Ishikawa (cell line): ENCODE measurements at regions not wholly inside any gene's neighbourhood (a gene's known extent, or its start where the extent isn't known, plus 50 kb on each side); places are given as distances from the start of the nearest gene placed in this dataset.

Experiments used
- CEBPB ChIP-seq: IDR thresholded peaks from 2 replicates; pipeline ENCODE4 v1.6.1; 2012
- CREB1 ChIP-seq: IDR thresholded peaks from 2 replicates; pipeline ENCODE4 v1.6.1; 2012; ENCODE audit warnings: low read depth
- EGR1 ChIP-seq: IDR thresholded peaks from 2 replicates; pipeline ENCODE4 v1.6.1; 2012
- EP300 ChIP-seq: IDR thresholded peaks from 2 replicates; pipeline ENCODE4 v1.6.1; 2012; ENCODE audit warnings: borderline replicate concordance
- FOXM1 ChIP-seq: IDR thresholded peaks from 2 replicates; pipeline ENCODE4 v1.6.1; 2012; ENCODE audit warnings: low read depth, borderline replicate concordance
- MAX ChIP-seq: IDR thresholded peaks from 2 replicates; pipeline ENCODE4 v1.6.1; 2012
- NFIC ChIP-seq: IDR thresholded peaks from 2 replicates; pipeline ENCODE4 v1.6.1; 2012
- RAD21 ChIP-seq: IDR thresholded peaks from 2 replicates; pipeline ENCODE4 v1.6.1; 2012; ENCODE audit warnings: low read depth
- TAF1 ChIP-seq: IDR thresholded peaks from 2 replicates; pipeline ENCODE4 v1.6.1; 2012; ENCODE audit warnings: low read depth, mild to moderate bottlenecking
- TCF12 ChIP-seq: IDR thresholded peaks from 2 replicates; pipeline ENCODE4 v1.6.1; 2012; ENCODE audit warnings: low read depth
- TEAD4 ChIP-seq: IDR thresholded peaks from 2 replicates; pipeline ENCODE4 v1.6.1; 2012
- USF1 ChIP-seq: IDR thresholded peaks from 2 replicates; pipeline ENCODE4 v1.6.1; 2012
- YY1 ChIP-seq: IDR thresholded peaks from 2 replicates; pipeline ENCODE4 v1.6.1; 2012; ENCODE audit warnings: low read depth
- ZBTB7A ChIP-seq: IDR thresholded peaks from 2 replicates; pipeline ENCODE4 v1.6.1; 2012; ENCODE audit warnings: low read depth
- TF ChIP-seq, protein P1 (sequence below): IDR thresholded peaks from 2 replicates; pipeline ENCODE4 v1.6.1; 2012; ENCODE audit warnings: low read depth, mild to moderate bottlenecking

DNA sequence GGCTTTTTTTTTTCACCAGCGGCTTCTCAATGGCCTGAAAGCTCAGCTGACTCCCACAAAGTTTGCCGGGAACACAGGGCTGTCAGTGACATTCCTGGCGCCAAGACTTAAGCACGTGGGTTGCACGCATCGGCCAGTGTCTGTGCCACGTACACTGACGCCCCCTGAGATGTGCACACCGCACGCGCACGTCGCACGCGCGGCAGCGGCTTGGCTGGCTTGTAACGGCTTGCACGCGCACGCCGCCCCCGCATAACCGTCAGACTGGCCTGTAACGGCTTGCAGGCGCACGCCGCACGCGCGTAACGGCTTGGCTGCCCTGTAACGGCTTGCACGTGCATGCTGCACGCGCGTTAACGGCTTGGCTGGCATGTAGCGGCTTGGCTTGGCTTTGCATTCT lies 63.2 kb downstream of the CCDC74A start:
- TF ChIP-seq USF1 = no peak
- peak; percentile 76; the same call in 1 of the 2 replicates for TF ChIP-seq MAX
- peak; percentile 13; the same call in 1 of the 2 replicates for TF ChIP-seq EGR1
- no peak for TF ChIP-seq TAF1
- no peak for TF ChIP-seq FOXM1

DNA sequence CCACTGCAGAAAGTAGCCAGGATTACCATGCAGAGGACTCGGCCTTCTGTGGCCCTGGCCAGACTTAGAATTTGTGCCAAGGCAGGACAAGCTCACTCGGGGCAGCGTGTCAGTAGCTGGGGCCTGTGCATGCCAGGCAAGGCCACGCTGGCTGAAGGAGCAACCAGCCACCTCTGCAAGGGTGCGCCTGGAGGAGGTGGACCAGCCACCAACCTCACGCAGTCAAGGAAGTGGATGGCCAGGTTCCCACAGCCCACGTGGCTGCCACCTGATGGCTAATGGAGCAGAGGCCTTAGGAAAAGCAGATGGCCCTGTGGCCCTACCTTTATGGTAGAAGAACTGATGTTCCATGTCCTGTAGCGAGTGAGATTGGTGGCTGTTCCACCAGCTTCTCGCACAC lies 107.9 kb downstream of the CCDC74A start:
- TF ChIP-seq NFIC (no peak), CEBPB (no peak)

DNA sequence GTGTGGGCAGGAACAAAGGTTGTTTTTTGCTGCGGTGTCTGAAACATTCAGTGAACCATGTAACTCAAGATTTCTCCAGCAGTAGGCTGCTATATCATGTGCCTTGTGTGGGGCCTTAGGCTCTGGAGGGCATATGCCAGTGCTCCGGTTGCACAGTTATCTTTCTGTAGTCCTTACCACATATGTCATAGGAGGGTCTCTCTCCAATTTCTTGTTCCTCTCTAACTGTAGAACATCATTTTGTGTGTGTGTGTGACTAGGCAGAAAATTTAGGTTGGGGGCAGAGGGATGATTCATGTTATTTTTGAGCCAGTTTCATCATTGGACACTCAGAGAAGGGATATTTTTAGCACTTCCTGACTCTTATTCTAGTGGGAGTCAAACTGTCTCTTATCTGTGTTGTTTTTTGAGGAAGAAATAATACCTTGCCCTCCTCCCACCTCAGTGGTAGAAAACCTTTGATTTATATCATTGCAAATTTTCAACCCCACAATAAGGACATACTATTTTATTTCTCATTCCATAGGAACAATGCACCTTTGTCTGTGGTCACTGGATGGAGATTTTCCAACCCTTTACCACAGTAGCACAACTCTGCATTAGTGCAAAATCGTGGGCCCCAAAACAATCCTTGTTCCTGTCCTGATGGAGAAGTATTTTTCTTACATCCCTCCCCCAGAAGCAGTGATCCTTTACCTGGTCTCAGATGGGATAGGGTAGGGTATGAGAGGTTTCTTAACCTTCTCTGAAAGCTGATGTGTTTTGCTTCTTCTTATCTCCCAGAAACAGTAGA lies 113.9 kb downstream of the CCDC74A start:
- no peak for TF ChIP-seq NFIC
- TF ChIP-seq YY1 = no peak
- TF ChIP-seq EP300 = no peak
- no peak for TF ChIP-seq CEBPB
- TF ChIP-seq ZBTB7A = no peak
- TF ChIP-seq FOXM1 = no peak
- TF ChIP-seq EGR1 = no peak
- TF ChIP-seq TAF1 = no peak
- no peak for TF ChIP-seq TCF12
- no peak for TF ChIP-seq USF1
- no peak for TF ChIP-seq CREB1
- TF ChIP-seq, protein P1, sequence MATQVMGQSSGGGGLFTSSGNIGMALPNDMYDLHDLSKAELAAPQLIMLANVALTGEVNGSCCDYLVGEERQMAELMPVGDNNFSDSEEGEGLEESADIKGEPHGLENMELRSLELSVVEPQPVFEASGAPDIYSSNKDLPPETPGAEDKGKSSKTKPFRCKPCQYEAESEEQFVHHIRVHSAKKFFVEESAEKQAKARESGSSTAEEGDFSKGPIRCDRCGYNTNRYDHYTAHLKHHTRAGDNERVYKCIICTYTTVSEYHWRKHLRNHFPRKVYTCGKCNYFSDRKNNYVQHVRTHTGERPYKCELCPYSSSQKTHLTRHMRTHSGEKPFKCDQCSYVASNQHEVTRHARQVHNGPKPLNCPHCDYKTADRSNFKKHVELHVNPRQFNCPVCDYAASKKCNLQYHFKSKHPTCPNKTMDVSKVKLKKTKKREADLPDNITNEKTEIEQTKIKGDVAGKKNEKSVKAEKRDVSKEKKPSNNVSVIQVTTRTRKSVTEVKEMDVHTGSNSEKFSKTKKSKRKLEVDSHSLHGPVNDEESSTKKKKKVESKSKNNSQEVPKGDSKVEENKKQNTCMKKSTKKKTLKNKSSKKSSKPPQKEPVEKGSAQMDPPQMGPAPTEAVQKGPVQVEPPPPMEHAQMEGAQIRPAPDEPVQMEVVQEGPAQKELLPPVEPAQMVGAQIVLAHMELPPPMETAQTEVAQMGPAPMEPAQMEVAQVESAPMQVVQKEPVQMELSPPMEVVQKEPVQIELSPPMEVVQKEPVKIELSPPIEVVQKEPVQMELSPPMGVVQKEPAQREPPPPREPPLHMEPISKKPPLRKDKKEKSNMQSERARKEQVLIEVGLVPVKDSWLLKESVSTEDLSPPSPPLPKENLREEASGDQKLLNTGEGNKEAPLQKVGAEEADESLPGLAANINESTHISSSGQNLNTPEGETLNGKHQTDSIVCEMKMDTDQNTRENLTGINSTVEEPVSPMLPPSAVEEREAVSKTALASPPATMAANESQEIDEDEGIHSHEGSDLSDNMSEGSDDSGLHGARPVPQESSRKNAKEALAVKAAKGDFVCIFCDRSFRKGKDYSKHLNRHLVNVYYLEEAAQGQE = no peak
- no peak for TF ChIP-seq TEAD4
- no peak for TF ChIP-seq MAX
- TF ChIP-seq RAD21 = no peak

- no peak for TF ChIP-seq FOXM1
- TF ChIP-seq NFIC = no peak
- no peak for TF ChIP-seq TAF1
- no peak for TF ChIP-seq EP300
- TF ChIP-seq CEBPB = no peak
- no peak for TF ChIP-seq CREB1
- TF ChIP-seq YY1 = no peak
- TF ChIP-seq USF1 = no peak
- no peak for TF ChIP-seq TEAD4
- no peak for TF ChIP-seq RAD21
Measured at GRCh38 chr2:131645177-131645765, 117.6 kb downstream of the CCDC74A start.

GRCh38 chr2:131646669-131647297 lies 119.1 kb downstream of the CCDC74A start:
- TF ChIP-seq CEBPB = no peak
- TF ChIP-seq TAF1 = no peak

DNA sequence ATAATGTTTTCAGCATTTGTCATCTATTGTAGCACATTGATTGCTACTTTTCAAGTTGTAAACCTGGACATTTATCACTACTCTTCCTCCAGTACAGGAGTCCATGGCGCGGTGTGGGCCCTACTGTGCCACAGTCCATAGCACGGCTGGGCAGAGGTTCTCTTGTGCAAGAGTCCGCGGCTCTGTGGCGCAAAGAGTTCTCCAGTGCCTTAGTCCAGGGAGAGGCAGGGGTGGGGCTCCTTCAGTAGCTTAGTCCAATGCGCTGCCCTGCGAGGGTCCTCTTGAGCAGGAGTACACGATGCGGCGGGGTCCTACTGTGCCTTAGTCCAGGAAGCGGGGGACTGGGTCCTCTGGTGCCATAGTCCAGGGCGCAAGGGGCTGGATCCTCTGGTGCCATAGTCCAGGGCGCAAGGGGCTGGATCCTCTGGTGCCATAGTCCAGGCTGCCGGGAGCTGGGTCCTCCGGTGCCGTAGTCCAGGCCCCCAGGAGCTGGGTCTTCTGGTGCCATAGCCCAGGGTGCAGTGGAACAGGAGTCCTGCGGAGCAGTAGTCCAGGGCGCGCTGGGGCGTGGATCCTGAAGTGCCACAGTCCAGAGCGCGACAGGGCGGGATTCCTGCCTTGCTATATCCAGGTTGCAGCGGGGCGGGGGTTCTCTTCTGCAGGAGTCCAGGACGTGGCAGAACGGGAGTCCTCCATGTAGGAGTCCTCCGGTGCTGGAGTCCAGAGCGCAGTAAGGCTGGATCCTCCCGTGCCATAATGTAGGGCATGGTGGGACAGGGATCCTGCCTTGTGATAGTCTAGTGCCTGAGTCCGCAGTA lies 129.3 kb downstream of the CCDC74A start:
- TF ChIP-seq RAD21 = no peak
- no peak for TF ChIP-seq MAX
- no peak for TF ChIP-seq TAF1
- TF ChIP-seq, protein P1 = no peak
- no peak for TF ChIP-seq USF1
- TF ChIP-seq CEBPB = no peak
- TF ChIP-seq EGR1 = no peak
- no peak for TF ChIP-seq TCF12
- no peak for TF ChIP-seq FOXM1
- TF ChIP-seq ZBTB7A = no peak
- no peak for TF ChIP-seq TEAD4
- no peak for TF ChIP-seq EP300
- TF ChIP-seq NFIC = no peak
- no peak for TF ChIP-seq CREB1
- TF ChIP-seq YY1 = no peak
